Endodermal cell (in vitro differentiated cells): ENCODE measurements at regions not wholly inside any gene's neighbourhood (a gene's known extent, or its start where the extent isn't known, plus 50 kb on each side); places are given as distances from the start of the nearest gene placed in this dataset.

Experiments
- DNase-seq: peaks from one replicate; pipeline ENCODE4 v3.0.0-alpha.2; 2017
- H3K27ac ChIP-seq: 2 replicates; pipeline ENCODE4 v1.5.1; 2013; ENCODE audit warnings: mild to moderate bottlenecking, low read depth, low read length, moderate library complexity
- H3K27me3 ChIP-seq: 2 replicates; pipeline ENCODE4 v1.6.1; 2013; ENCODE audit warnings: mild to moderate bottlenecking, low read length, moderate library complexity; ENCODE audit not compliant: insufficient read depth, control insufficient read depth, poor library complexity, severe bottlenecking
- H3K36me3 ChIP-seq: 2 replicates; pipeline ENCODE4 v1.7.0; 2013; ENCODE audit warnings: mild to moderate bottlenecking, low read length, moderate library complexity; ENCODE audit not compliant: control insufficient read depth, insufficient read depth
- H3K4me1 ChIP-seq: one replicate; pipeline ENCODE4 v1.7.0; 2013; ENCODE audit warnings: low read length; ENCODE audit not compliant: control insufficient read depth, insufficient read depth
- H3K4me3 ChIP-seq: 2 replicates; pipeline ENCODE4 v1.5.1; 2013; ENCODE audit warnings: mild to moderate bottlenecking, low read length, moderate library complexity
- H3K9ac ChIP-seq: 2 replicates; pipeline ENCODE4 v1.6.1; 2013; ENCODE audit warnings: mild to moderate bottlenecking, low read length, moderate library complexity; ENCODE audit not compliant: poor library complexity, severe bottlenecking; ENCODE audit errors: extremely low read depth
- H3K9me3 ChIP-seq: 2 replicates; pipeline ENCODE4 v1.6.1; 2013; ENCODE audit warnings: mild to moderate bottlenecking, low read length, moderate library complexity; ENCODE audit not compliant: control insufficient read depth
- H3K27ac Mint-ChIP-seq: 2 replicates; pipeline ENCODE4 v1.8.0; 2020; ENCODE audit warnings: mixed read lengths
- H3K27me3 Mint-ChIP-seq: 2 replicates; pipeline ENCODE4 v1.8.0; 2021; ENCODE audit warnings: mild to moderate bottlenecking, mixed read lengths; ENCODE audit not compliant: insufficient read depth
- H3K36me3 Mint-ChIP-seq: 2 replicates; pipeline ENCODE4 v1.8.0; 2020; ENCODE audit warnings: low read depth, mixed read lengths
- H3K4me1 Mint-ChIP-seq: 2 replicates; pipeline ENCODE4 v1.8.0; 2020; ENCODE audit warnings: mixed read lengths
- H3K4me3 Mint-ChIP-seq: 2 replicates; pipeline ENCODE4 v1.8.0; 2020; ENCODE audit warnings: mild to moderate bottlenecking, moderate library complexity, mixed read lengths
- H3K9me3 Mint-ChIP-seq: 2 replicates; pipeline ENCODE4 v1.8.0; 2020; ENCODE audit warnings: mild to moderate bottlenecking, mixed read lengths
- WGBS, 2 experiments: methylation state at CpG; one replicate each; pipeline versions ENCODE4 v1.1.5 to v1.1.7; 2013; ENCODE audit warnings: missing lambda C conversion rate in 2 of 2, mixed read lengths in 1 of 2; ENCODE audit not compliant: insufficient coverage in 1 of 2, insufficient read length in 1 of 2; 5-methylcytosine and 5-hydroxymethylcytosine counted together
- TF ChIP-seq, protein P1 (sequence below): fragments of 200-600 bp; sonication (generic); conservative IDR thresholded peaks from 2 replicates; pipeline ENCODE4 v1.5.0; 2021; ENCODE audit warnings: antibody characterized with exemption, mild to moderate bottlenecking

DNA sequence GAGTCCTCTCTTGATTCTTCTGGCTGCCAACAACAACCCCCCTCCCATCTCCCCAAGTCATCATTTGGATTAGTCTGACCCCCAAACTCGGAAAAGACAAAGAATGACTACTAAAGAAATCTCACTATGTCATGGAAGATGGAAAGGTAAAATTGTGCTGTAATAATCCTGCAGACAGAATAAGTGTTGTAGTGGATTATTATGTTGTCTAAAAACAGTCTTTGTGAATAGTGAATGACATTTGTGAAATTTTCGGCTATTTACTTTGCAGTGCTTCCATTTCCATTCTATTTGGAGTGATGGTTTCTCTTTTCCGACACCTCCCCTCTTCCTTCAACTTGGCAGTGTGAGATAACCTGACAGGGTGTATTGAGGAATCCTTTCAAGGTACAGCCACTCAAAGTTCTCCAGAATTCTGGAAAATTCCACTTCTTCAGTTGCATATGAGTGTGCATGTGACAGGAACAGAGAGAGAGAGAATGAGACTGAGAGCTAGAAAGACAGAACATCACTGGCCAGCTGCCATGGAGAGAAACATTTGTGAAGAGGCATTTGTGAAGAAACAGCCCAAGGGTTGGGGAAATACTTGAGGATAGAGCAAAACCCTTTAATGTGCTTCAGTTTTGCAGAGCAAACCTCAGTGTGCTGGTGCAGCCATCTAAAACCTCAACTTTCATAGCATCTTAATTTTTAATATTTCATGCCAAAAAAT lies 141.9 kb upstream of the DLX2 start:
- WGBS, 2 experiments: 67 to 90% methylated on average over 1 to 3 of the region's 3 CpGs
- H3K27ac Mint-ChIP-seq: no peak overlapping the region

DNA sequence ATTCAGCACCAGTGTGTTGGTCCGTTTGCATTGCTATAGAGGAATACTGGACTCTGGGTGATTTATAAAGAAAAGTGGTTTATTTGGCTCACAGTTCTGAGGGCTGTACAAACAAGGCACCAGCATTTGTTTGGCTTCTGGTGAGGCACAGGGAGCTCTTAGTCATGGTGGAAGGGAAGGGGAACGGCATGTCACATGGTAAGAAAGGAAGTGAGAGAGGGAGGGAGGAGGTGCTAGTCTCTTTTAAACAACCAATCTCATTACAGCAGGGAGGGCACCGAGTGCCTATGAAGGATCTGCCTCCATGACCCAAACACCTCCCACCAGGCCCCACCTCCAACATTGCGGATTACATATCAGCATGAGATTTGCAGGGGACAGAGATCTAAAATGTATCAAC lies 143.9 kb upstream of the DLX2 start:
- H3K9me3 ChIP-seq: no peaks in the 10 kb centered on the region
- no peaks in the 10 kb centered on the region for H3K36me3 ChIP-seq
- H3K27me3 Mint-ChIP-seq: peaks cover 13% of the 10 kb centered on the region
- H3K27ac ChIP-seq: no peak overlapping the region
- no peaks in the 10 kb centered on the region for H3K27me3 ChIP-seq
- DNase-seq: peak; percentile 55
- H3K4me1 Mint-ChIP-seq: peaks cover 16% of the 10 kb centered on the region
- H3K4me3 Mint-ChIP-seq: no peak overlapping the region
- H3K9ac ChIP-seq: no peak overlapping the region
- no peak overlapping the region for H3K4me3 ChIP-seq
- no peaks in the 10 kb centered on the region for H3K4me1 ChIP-seq
- H3K36me3 Mint-ChIP-seq: no peaks in the 10 kb centered on the region
- 84 to 100% methylated on average over 2 to 4 of the region's 4 CpGs for WGBS, 2 experiments
- no peaks in the 10 kb centered on the region for H3K9me3 Mint-ChIP-seq
- H3K27ac Mint-ChIP-seq: no peak overlapping the region
- TF ChIP-seq, protein P1, sequence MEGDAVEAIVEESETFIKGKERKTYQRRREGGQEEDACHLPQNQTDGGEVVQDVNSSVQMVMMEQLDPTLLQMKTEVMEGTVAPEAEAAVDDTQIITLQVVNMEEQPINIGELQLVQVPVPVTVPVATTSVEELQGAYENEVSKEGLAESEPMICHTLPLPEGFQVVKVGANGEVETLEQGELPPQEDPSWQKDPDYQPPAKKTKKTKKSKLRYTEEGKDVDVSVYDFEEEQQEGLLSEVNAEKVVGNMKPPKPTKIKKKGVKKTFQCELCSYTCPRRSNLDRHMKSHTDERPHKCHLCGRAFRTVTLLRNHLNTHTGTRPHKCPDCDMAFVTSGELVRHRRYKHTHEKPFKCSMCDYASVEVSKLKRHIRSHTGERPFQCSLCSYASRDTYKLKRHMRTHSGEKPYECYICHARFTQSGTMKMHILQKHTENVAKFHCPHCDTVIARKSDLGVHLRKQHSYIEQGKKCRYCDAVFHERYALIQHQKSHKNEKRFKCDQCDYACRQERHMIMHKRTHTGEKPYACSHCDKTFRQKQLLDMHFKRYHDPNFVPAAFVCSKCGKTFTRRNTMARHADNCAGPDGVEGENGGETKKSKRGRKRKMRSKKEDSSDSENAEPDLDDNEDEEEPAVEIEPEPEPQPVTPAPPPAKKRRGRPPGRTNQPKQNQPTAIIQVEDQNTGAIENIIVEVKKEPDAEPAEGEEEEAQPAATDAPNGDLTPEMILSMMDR: no peak

More for the DNA sequence above, 141.9 kb upstream of the DLX2 start:
- no peak for DNase-seq
- TF ChIP-seq, protein P1: no peak
- H3K4me1 ChIP-seq: no peaks in the 10 kb centered on the region
- H3K4me3 ChIP-seq: no peak overlapping the region
- Mint-ChIP-seq H3K4me3 (no peak overlapping the region), H3K27me3 (peaks cover 29% of the 10 kb centered on the region), H3K4me1 (peaks cover 6% of the 10 kb centered on the region), H3K36me3 (no peaks in the 10 kb centered on the region), H3K9me3 (no peaks in the 10 kb centered on the region)
- H3K27ac ChIP-seq: no peak overlapping the region
- no peaks in the 10 kb centered on the region for H3K27me3 ChIP-seq
- H3K9ac ChIP-seq: no peak overlapping the region
- H3K9me3 ChIP-seq: no peaks in the 10 kb centered on the region
- no peaks in the 10 kb centered on the region for H3K36me3 ChIP-seq

DNA sequence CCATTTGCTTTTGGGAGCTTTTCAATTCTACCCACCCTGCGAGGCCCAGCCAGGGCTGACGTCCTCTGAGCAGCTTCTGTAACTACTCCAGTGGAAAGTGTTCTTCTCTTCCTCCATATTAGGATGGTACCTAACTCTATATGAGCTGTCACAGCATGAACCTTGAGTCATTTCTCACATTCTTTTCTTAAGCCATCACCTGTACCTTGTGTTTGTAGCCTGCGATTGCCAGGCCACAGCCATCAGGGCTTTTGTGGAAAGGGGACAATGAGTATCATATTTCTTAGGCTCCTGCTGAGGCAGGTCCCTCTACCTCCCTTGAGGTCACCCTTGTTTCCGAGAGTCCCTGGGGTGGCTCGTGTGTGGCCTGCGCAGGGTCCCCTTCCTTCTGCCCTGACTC lies 144.5 kb upstream of the DLX2 start:
- no peaks in the 10 kb centered on the region for H3K36me3 Mint-ChIP-seq

More for the DNA sequence above, 144.5 kb upstream of the DLX2 start:
- Histone ChIP-seq H3K9me3 (no peaks in the 10 kb centered on the region), H3K4me1 (no peaks in the 10 kb centered on the region), H3K4me3 (no peak overlapping the region), H3K27ac (no peak overlapping the region), H3K27me3 (no peaks in the 10 kb centered on the region), H3K9ac (no peak overlapping the region), H3K36me3 (no peaks in the 10 kb centered on the region)
- WGBS, 2 experiments: 77 to 94% methylated on average over 2 to 6 of the region's 6 CpGs
- TF ChIP-seq, protein P1: no peak
- H3K27me3 Mint-ChIP-seq: peaks cover 17% of the 10 kb centered on the region
- peak; percentile 47 for DNase-seq
- no peak overlapping the region for H3K27ac Mint-ChIP-seq
- no peak overlapping the region for H3K4me3 Mint-ChIP-seq
- H3K4me1 Mint-ChIP-seq: peaks cover 17% of the 10 kb centered on the region
- no peaks in the 10 kb centered on the region for H3K9me3 Mint-ChIP-seq
